ENCODE measurements at regions not wholly inside any gene's neighbourhood (a gene's known extent, or its start where the extent isn't known, plus 50 kb on each side); places are given as distances from the start of the nearest gene placed in this dataset.

GRCh38 chr10:105644091-105644490 is 1003.0 kb downstream of the SORCS3 start:
- no peak for TF ChIP-seq CTCF (IDR thresholded peaks at IDR 0.05; ENCODE audit: insufficient read depth, low read length, poor library complexity, severe bottlenecking)
- TF ChIP-seq EZH2phosphoT487 (conservative IDR thresholded peaks at IDR 0.05; ENCODE audit: low read length): no peak
